Heart left ventricle (tissue), 13 donors: ENCODE measurements at regions not wholly inside any gene's neighbourhood (a gene's known extent, or its start where the extent isn't known, plus 50 kb on each side); places are given as distances from the start of the nearest gene placed in this dataset.

Source experiments
- POLR2A ChIP-seq, 2 donors: fragments of 450-650 bp; IDR thresholded peaks; one replicate each; pipeline ENCODE4 v1.6.1; 2017; ENCODE audit warnings: antibody characterized with exemption in 2 of 2, mild to moderate bottlenecking in 2 of 2, moderate library complexity in 2 of 2
- TF ChIP-seq, protein P1 (sequence below), 12 donors: fragments of 200-600 bp; sonication (generic) in 4 of 12; IDR thresholded peaks; one replicate each; pipeline versions ENCODE4 v1.5.0 to v1.8.0; 2018 to 2022; ENCODE audit warnings: antibody characterized with exemption in 12 of 12, mild to moderate bottlenecking in 5 of 12
- donor health status: ischemic (EF 13 %, LVEDD 7.1; RV severe dilation, severe dysfunction).
- donor health status: DM: no; HTN: yes; CAD: no.
- donor health status: DM: no; HTN: no; CAD: no.
- donor health status: ischemic (EF 25% LVEDD 6.9; RV normal size, moderate dysfunction).
- donor health status: ischemic (EF 25% LVEDD 5.7; RV mildly dilated, moderate dysfunction).
- donor health status: ischemic (EF 35%, LVEDD 5.7; RV mildly dilated, moderate dysfunction).
- donor health status: nonischemic (EF 11% LVEDD 7.7; RV severe dilation, severe dysfunction).
- donor health status: DM: yes; HTN: yes; CAD: no.
- donor health status: PGD.
- donor health status: ischemic (EF 29% LVEDD 5.4; RV normal size, mild dysfunction).
- donor health status: nonischemic (EF 23%, LVEDD 6.1; RV moderate dilation, normal function).

DNA sequence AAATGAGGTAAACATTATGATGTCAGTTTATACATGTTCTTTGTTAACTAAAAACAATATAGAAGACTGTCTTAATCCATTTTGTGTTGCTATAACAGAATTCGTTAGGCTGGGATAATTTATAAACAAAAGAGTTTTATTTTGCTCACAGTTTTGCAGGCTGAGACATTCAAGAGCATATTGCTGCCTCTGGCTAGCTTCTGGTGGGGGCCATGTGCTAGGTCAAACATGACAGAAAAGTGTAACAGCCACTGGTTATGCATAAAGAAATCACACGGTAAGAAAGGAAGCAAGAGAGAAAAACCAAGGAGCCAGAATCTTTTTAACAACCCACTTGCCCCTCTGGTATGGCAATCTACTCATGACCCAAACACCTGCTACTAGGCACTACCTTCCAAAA, 776.7 kb downstream of the PLOD2 start:
- TF ChIP-seq, protein P1, sequence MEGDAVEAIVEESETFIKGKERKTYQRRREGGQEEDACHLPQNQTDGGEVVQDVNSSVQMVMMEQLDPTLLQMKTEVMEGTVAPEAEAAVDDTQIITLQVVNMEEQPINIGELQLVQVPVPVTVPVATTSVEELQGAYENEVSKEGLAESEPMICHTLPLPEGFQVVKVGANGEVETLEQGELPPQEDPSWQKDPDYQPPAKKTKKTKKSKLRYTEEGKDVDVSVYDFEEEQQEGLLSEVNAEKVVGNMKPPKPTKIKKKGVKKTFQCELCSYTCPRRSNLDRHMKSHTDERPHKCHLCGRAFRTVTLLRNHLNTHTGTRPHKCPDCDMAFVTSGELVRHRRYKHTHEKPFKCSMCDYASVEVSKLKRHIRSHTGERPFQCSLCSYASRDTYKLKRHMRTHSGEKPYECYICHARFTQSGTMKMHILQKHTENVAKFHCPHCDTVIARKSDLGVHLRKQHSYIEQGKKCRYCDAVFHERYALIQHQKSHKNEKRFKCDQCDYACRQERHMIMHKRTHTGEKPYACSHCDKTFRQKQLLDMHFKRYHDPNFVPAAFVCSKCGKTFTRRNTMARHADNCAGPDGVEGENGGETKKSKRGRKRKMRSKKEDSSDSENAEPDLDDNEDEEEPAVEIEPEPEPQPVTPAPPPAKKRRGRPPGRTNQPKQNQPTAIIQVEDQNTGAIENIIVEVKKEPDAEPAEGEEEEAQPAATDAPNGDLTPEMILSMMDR (IDR thresholded peaks at IDR 0.05) = no peak
- TF ChIP-seq POLR2A (IDR thresholded peaks at IDR 0.05) = no peak
